HUDEP-2 (cell line): ENCODE measurements at regions not wholly inside any gene's neighbourhood (a gene's known extent, or its start where the extent isn't known, plus 50 kb on each side); places are given as distances from the start of the nearest gene placed in this dataset.

Experiments
- DNase-seq, 76 experiments: peaks; one replicate each; lab custom pipeline; 2025; ENCODE audit not compliant: unreplicated experiment in 76 of 76; lab: John Stamatoyannopoulos, UW

DNA sequence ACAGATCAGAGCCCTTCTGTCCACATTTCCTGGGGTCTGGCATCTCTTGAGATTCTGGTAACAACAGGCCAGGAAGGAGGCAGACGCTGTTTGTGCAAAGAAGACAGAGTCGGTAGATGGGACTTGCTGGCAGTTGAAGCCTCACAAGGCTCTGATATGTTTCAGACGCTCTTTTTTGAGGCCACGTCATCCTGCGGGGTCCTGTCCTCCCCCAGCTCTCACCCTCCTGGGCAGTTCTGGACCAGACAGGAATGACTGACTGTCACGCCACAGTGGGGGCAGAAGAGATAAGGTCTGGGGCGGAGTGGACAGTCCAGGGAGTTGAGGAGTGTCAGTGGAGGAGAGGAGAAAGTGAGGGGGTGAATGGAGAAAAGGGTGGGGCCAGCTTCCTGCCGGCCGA lies 87.1 kb upstream of the SULF2 start:
- no peak for DNase-seq

DNA sequence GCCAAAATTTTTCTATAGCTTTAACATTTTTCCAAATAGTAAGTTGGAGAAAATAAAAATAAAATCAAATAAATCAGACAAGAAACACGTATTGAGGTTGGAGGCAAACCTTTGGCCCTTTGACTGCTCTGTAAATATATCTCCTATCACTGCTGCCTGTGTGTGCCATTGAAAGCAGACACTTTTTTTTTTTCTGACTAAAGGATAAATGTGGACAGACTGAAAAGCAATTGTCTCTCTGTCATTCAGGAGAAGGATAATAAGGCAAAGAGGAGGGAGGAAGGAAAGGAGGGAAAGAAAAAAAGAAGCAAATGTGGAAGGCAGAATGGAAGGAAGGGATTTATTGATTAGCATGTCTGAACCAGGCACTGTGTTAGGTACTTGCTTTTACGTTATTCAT lies 85.2 kb upstream of the SULF2 start:
- no peak for DNase-seq

- no peak for DNase-seq
Observed at GRCh38 chr20:47868744-47869143, 83.5 kb upstream of the SULF2 start.

- DNase-seq = no peak
Observed at GRCh38 chr20:47868236-47868635, 83.0 kb upstream of the SULF2 start.

DNA sequence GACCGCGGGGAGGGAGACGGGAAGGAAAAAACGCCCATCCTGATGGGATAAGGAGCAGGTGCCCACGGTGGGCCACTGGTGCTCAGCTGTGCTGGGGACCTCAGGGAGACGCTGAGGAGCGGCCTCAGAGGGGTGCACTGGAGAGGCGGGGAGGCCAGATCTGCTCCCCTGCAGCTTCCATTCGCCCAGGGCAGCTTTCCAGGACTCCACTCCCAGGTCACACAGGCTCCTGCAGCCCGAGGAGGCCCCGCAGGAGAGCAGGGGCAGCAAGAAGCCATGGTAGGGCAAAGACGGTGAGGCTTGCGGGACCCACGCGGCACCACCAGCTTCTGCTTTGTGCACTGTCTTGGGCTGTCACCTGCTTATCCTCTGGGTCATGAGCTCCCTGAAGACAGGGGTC lies 82.5 kb upstream of the SULF2 start:
- DNase-seq = no peak

GRCh38 chr20:47866480-47866879 lies 81.2 kb upstream of the SULF2 start:
- no peak for DNase-seq

- DNase-seq = no peak
Observed at GRCh38 chr20:47865912-47866311, 80.6 kb upstream of the SULF2 start.

- DNase-seq = no peak
Observed at GRCh38 chr20:47865451-47865850, 80.2 kb upstream of the SULF2 start.

DNA sequence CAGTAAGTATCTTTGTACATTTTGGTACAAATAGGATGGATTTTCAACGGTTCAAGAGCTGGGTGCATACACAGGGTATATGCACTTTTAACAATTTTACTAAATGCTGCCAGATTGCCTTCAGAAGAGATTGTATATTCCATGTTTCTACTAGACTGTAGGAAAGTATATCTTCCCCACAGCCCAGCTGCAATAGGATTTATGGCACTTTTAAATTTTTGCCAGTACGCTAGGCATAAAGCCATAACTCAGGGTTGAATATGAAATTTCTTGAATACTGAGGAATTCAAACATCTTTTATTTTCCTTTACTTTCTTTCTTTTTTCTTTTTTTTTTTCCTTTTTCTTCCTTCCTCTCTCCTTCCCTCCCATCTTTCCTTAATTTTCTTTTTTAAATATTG lies 78.7 kb upstream of the SULF2 start:
- no peak for DNase-seq

DNA sequence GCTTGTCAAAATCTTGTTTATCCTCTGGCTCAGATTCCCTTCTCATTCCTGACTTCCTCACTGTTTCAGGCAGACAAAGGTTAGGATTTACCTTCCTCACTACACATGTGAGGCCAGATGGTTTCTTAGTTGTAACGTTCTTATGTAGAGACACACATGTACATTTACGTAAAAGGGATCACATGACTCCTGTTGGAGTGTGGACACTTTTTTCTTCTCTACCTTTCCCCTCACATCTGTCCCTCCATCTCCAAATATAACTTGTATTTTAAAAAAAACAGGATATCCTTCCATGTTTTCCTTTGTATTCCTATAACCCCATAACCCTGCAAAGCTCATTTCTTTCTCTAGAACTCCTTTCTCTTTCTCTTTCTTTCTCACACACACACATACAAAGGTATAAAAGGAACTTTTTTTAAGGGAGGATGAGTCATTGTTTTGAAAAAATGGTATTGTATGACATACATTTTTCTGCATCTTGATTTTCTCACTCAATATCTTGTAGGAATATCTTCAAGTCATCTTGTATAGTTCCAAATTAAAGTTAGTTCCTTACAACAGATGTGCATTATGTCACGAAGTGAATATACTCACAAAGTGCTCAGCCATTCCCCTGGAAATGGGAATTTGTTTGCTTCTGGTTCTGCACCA lies 78.2 kb upstream of the SULF2 start:
- DNase-seq = no peak

GRCh38 chr20:47862574-47863240 lies 77.4 kb upstream of the SULF2 start:
- DNase-seq = no peak

GRCh38 chr20:47861116-47861515 lies 75.8 kb upstream of the SULF2 start:
- DNase-seq = no peak

DNA sequence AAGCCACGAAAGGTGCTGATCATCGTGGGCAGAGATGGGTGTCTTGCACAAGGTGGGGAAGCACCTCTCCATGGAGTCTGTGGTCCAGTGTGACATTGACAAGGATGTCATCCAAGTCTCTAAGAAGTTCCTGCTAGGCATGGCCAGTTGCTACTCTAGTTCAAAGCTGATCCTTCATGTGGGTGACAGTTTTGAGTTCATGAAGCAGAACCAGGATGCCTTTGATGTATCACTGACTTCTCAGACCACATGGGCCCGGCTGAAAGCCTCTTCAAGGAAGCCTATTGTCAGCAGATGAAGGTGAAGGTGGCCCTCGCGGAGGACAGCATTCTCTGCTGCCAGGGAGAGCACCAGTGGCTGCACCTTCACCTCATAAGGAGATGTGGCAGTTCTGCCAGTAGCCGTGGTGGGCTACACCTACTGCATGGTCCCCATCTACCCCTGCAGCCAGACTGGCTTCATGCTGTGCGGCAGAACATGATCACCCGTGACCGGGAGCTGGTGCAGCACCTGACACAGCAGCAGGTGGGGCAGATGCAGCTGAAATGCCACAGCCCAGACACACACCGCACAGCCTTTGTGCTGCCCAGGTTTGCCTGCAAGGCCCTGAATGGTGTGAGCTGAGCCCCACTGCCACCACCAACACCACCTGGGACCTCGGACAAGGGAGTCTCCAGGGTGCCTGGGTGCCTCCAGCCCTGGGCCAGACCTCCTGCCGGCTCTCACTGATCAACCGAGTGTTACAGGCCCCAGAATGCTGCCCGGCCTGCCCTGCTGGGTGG lies 75.0 kb upstream of the SULF2 start:
- no peak for DNase-seq

- DNase-seq = no peak
Observed at GRCh38 chr20:47859278-47859677, 74.0 kb upstream of the SULF2 start.

GRCh38 chr20:47857569-47858464 lies 72.5 kb upstream of the SULF2 start:
- no peak for DNase-seq

- no peak for DNase-seq
Observed at GRCh38 chr20:47857187-47857568, 71.9 kb upstream of the SULF2 start.

DNA sequence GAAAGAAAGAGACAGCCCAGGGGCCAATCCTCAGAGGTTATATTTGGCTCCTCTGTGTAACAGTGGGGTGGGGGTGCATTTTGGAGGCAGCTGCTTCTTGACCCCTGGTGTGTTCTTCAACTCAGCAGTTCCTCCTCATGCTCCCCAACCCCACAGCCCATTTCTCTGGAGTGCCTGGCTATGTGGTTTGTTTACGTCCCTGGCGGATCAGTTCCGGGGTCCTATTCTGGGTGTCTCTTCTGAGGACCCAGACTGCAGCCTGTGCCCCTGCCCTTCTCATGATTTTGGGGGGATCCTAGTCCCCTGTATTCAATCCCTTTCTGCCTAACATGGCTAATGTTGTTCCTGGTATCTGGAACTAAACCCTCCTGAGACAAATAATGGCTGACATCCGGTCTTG lies 70.5 kb upstream of the SULF2 start:
- DNase-seq = no peak

DNA sequence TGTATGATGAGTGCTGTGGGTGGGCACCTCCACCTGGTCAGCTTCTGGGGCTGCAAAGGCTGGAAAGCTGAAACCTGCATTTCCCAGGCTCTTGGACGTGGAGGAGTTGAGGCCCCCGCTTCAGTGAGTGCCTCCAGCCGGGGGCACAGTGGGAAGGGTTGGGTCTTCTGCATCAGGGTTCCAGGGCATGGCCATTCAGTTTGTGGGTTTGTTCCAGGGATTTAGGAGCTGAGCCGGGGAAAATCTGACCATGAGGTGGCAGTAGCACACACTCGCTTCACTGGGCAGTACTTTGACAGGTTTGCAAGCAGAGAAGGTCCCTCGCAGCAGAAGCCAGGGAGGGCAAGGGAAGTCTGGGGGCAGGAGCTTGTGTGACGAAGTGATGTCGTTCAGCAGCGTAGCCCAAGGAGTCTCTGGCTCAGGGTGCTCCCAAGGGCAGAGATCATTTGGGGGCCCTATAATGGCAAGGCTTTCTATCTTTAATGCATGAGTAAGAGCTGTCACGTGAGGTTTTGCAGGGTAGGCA lies 69.5 kb upstream of the SULF2 start:
- peak in 21 of 76 experiments; percentile 1 to 45 (median 12) for DNase-seq

DNA sequence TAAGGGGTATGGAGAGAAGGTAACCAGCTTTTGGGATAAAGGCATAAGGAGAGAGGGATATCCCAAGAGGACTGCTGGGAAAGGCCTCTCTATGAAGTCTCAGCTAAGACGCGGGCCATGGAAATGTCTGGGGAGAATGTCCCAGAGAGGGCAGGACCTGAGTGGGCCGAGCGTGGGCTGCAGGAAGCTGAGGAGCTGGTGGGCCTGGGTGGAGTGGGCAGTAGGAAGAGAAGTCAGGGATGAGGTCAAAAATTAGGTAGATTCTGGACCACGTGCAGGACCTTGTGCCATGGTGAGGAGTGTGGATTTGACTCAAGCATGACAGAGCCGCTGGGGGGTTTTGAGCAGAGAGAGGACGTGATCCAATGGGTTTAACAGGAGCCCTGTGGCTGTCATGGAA lies 66.5 kb upstream of the SULF2 start:
- DNase-seq = no peak

GRCh38 chr20:47850146-47850545 lies 64.9 kb upstream of the SULF2 start:
- DNase-seq = no peak

DNA sequence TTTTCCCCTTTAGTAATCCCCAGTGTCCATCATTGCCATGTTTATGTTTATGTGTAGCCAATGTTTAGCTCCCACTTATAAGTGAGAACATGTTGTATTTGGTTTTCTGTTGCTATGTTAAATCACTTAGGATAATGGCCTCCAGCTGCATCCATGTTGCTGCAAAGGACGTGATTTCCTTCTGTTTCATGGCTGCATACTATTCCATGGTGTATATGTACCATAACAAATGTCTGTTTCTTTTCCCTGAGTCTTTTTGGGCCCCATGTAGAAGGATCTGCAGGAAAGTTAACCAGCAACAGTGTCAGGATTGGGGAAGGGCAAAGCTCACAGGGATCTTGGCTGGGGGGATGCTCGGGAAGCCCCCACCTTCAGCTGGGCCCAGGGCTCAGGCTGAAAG lies 64.3 kb upstream of the SULF2 start:
- DNase-seq = no peak
